Cardiac fibroblast (primary cell): ENCODE measurements at regions not wholly inside any gene's neighbourhood (a gene's known extent, or its start where the extent isn't known, plus 50 kb on each side); places are given as distances from the start of the nearest gene placed in this dataset.

ENCODE experiments used
- DNase-seq, 2 donors: peaks; one replicate each; pipeline versions ENCODE4 v3.0.0 to v3.0.0-alpha.2; 2010; ENCODE audit warnings: low read depth in 2 of 2
- H3K4me3 ChIP-seq, 2 donors: replicated peaks in 1 of 2; 1 replicate in 1 of 2; 2 replicates in 1 of 2; pipeline ENCODE4 v1.5.1; 2011; ENCODE audit warnings: low read depth in 2 of 2, low read length in 2 of 2, mild to moderate bottlenecking in 2 of 2, moderate library complexity in 1 of 2
- TF ChIP-seq, protein P1 (sequence below): IDR thresholded peaks from one replicate; pipeline ENCODE4 v1.5.1; 2011; ENCODE audit warnings: low read depth, mild to moderate bottlenecking, low read length, inconsistent platforms

DNA sequence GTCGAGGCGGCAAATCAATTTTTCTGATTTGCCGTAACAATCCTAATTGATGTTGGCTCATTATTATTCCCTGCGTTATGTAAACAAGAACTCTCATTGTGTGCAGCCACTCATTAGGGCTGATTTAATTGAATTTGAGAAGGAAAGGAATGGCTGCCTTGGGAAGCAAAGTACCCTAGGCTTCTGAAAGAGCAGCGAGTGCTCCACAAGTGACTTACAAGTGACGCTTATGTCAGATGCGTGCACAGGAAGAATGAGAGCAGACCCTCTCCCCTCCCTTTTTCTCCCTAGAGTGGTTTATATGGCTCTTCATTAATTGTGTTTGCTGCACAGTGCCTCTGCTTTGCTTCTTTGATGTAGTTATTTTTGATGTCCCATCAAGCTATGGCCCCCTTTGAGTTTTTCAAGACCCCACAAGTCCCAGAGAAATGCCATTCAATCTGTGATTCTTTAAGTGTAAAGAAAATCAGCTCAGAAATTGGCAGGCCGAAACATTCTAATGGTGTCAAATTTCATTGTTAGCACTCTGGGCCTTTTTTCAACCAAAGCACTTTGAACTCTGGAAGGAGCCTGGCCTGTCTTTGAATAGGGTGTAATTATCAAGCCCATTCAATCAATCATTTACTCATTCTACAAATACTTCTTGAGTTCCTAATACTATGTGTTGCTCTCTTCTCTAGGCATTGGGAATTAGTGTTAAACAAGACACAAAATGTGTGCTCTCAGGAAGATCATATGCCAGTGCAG is 86.8 kb upstream of the VAV3 start:
- TF ChIP-seq, protein P1, sequence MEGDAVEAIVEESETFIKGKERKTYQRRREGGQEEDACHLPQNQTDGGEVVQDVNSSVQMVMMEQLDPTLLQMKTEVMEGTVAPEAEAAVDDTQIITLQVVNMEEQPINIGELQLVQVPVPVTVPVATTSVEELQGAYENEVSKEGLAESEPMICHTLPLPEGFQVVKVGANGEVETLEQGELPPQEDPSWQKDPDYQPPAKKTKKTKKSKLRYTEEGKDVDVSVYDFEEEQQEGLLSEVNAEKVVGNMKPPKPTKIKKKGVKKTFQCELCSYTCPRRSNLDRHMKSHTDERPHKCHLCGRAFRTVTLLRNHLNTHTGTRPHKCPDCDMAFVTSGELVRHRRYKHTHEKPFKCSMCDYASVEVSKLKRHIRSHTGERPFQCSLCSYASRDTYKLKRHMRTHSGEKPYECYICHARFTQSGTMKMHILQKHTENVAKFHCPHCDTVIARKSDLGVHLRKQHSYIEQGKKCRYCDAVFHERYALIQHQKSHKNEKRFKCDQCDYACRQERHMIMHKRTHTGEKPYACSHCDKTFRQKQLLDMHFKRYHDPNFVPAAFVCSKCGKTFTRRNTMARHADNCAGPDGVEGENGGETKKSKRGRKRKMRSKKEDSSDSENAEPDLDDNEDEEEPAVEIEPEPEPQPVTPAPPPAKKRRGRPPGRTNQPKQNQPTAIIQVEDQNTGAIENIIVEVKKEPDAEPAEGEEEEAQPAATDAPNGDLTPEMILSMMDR, result no peak
- DNase-seq, result no peak
- no peak overlapping the region for H3K4me3 ChIP-seq

DNA sequence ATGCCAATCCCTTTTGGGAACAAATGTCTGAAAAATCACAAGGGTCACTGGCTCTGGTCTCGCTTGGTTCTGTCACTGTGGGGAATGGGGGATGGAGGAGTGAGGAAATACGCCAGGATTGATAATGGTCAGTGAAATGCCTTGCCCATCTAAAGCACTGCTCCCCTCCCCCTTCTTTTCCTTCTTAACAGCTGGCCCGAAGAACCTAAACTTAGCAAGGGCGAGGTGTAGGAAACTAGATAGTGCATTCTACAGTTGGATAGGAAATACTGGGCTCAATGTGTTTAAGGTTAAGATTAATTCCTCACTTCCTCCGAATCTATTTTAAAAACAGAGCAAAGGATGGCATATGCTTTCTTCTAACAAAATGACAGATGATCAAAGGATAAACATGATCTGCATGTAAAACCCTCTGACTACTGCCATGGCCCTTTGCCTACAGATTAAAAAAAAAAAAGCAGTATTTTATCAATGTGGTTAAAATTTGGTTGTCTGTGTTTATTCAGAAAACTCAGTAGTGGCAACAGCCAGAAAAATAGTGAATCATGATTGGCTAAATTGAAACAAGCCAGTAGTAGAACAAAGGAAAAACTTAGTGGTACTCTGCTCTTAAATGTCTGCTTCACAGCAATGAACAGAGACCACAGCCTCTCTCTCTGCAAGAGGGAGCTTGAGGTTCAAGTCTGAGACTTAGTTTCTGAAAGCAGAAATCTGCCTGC is 86.1 kb upstream of the VAV3 start:
- H3K4me3 ChIP-seq, result no peak overlapping the region
- peak in 1 of 2 donors; percentile 6 for DNase-seq
- TF ChIP-seq, protein P1, result no peak

DNA sequence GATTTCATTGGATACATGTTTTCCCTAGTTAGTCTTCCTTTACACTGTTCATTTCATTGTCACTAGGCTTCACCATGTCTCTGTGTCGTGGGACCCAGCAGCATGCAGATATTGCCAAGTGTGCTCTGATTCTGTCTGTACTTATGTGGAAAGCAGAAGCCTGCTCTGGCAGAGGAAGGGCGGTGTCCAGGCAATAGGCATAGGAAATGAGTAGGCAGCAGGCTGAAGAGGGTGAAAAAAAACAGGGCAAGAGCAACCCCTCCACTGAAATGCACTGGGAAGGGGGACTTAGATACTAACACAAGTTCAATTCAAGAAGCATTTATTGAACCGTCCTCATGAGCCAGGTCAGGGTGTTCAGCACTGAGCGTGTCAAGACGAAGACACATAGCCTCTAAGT is 85.2 kb upstream of the VAV3 start:
- TF ChIP-seq, protein P1, result no peak

DNA sequence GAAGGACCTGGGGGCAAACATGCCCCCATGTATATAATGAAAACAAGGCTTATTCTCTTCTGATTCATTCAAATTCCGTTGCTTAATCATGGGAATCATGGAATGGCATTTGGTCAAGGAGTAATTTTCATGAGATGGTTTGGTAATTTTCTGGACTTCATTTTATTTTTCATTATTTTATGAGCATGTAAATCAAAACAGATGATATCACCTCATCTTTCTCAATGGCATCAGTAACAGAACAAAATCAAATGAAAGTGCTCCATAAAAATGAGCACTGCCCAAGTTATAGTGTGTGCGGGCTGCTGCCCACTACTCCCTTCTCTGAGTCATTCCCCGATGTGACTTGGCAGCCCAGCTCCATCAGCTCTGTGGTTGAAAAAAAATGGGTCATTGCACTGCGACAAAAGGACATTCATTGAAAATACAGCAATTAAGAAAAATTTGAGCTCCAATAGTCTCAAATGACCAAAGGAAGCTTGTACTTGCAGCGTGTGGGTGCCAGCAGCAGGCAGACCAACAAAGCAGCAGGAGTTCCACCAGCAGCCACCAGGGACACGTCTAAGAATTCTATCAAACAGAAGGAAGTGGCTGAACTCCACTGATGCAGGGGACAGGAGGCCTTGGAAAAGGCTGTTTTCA is 84.3 kb upstream of the VAV3 start:
- no peak overlapping the region for H3K4me3 ChIP-seq
- TF ChIP-seq, protein P1, result peak; percentile 49
- DNase-seq, result peak; percentile 22 to 34

More for the DNA sequence above, 85.2 kb upstream of the VAV3 start:
- peak in 1 of 2 donors; percentile 11 for DNase-seq
- no peak overlapping the region for H3K4me3 ChIP-seq

DNA sequence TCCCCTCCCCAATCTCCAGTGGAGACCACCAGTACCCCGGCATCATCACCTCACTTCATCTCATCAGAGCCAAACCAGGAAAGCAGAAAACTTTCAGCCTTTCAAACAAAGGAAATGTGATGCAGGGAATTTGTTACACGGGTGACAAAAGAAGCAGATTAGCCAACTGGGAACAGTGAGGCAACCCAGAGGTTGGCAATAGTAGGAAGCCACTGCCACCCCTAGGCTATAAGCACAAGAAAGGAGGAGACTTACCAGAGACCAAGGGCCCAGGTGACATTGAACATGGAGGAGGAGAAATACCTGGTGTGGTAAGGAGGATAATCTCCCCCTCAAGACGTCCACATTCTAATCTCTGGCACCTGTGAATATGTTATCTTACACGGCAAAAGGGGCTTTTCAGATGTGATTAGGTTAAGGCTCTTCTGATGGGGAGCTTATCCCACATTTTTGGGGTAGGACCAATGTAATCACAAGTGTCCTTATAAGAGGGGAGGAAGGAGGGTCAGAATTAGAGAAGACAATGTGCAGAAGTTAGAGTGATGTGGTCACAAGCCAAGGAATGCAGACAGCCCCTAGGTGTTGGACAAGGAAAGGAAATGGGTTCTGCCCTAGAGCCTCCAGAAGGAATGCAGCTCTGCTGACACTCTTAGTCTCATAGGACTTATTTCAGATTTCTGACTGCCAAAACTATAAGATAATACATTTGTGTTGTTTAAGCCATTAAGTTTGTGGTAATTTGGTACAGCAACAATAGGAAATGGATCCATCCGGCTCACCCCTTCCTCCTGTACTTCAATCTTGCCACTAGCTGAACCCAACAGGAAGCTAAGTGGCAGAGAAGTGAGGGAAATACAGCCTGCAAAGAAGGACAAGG is 83.6 kb upstream of the VAV3 start:
- no peak for DNase-seq
- TF ChIP-seq, protein P1, result no peak
- H3K4me3 ChIP-seq, result no peak overlapping the region

DNA sequence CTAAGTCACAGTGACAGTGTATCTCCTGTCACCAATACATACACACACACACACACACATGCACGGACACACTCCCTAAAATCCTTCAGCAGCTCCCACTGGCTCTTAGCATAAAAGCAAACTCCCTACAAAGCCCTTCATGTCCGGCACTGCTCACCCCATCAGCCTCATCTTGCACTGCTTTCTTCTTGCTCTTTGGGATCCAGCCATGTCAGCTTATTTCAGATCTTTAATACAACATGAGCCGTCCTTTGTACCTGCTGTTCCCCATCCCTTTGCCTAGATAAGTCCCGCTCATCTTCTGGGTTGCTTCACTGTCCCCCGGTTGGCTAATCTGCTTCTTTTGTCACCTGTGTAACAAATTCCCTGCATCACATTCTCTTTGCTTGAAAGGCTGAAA is 82.1 kb upstream of the VAV3 start:
- TF ChIP-seq, protein P1, result no peak
- DNase-seq, result no peak
- no peak overlapping the region for H3K4me3 ChIP-seq
